H9 (cell line): ENCODE measurements at regions not wholly inside any gene's neighbourhood (a gene's known extent, or its start where the extent isn't known, plus 50 kb on each side); places are given as distances from the start of the nearest gene placed in this dataset.

Experiments
- DNase-seq: peaks from one replicate; pipeline ENCODE4 v3.0.0-alpha.2; 2017
- H2AFZ ChIP-seq: one replicate; pipeline ENCODE4 v1.6.1; 2013; ENCODE audit warnings: mild to moderate bottlenecking, low read length, control low read depth, moderate library complexity
- H2AK5ac ChIP-seq: 2 replicates; pipeline ENCODE4 v1.6.1; 2013; ENCODE audit warnings: low read length, control low read depth, mixed read lengths; ENCODE audit not compliant: insufficient read length
- H2BK120ac ChIP-seq: one replicate; pipeline ENCODE4 v1.6.1; 2013; ENCODE audit warnings: low read depth, mild to moderate bottlenecking, low read length, control low read depth, inconsistent platforms; ENCODE audit not compliant: poor library complexity, severe bottlenecking
- H2BK12ac ChIP-seq: 2 replicates; pipeline ENCODE4 v1.6.1; 2013; ENCODE audit warnings: low read length, control low read depth, mixed read lengths, low read depth; ENCODE audit not compliant: insufficient read length
- H2BK15ac ChIP-seq: 2 replicates; pipeline ENCODE4 v1.6.1; 2013; ENCODE audit warnings: low read depth, low read length, control low read depth
- H2BK20ac ChIP-seq: one replicate; pipeline ENCODE4 v1.6.1; 2013; ENCODE audit warnings: low read depth, mild to moderate bottlenecking, low read length, control low read depth, inconsistent platforms; ENCODE audit not compliant: poor library complexity, severe bottlenecking
- H2BK5ac ChIP-seq: 2 replicates; pipeline ENCODE4 v1.6.1; 2013; ENCODE audit warnings: low read length, control low read depth, mixed read lengths; ENCODE audit not compliant: insufficient read length
- H3K14ac ChIP-seq: 2 replicates; pipeline ENCODE4 v1.6.1; 2013; ENCODE audit warnings: low read length, control low read depth; ENCODE audit not compliant: insufficient read depth
- H3K18ac ChIP-seq: 2 replicates; pipeline ENCODE4 v1.6.1; 2013; ENCODE audit warnings: low read depth, mild to moderate bottlenecking, mixed read lengths, low read length, control low read depth; ENCODE audit not compliant: insufficient read length
- H3K23ac ChIP-seq: 2 replicates; pipeline ENCODE4 v1.6.1; 2013; ENCODE audit warnings: low read length, control low read depth, mixed read lengths, low read depth; ENCODE audit not compliant: insufficient read length
- H3K23me2 ChIP-seq: 2 replicates; pipeline ENCODE4 v1.6.1; 2013; ENCODE audit warnings: low read depth, mild to moderate bottlenecking, mixed read lengths, low read length, control low read depth; ENCODE audit not compliant: insufficient read length, poor library complexity, severe bottlenecking
- H3K27ac ChIP-seq: 2 replicates; pipeline ENCODE4 v1.5.1; 2013; ENCODE audit warnings: low read length, control low read depth, mixed read lengths, low read depth; ENCODE audit not compliant: insufficient read length
- H3K27me3 ChIP-seq: 2 replicates; pipeline ENCODE4 v1.6.1; 2013; ENCODE audit warnings: low read length, control low read depth, inconsistent platforms; ENCODE audit not compliant: insufficient read depth
- H3K4ac ChIP-seq: 2 replicates; pipeline ENCODE4 v1.6.1; 2013; ENCODE audit warnings: low read depth, mild to moderate bottlenecking, control low read depth, inconsistent platforms, low read length, moderate library complexity
- H3K4me1 ChIP-seq: 2 replicates; pipeline ENCODE4 v1.6.1; 2013; ENCODE audit warnings: low read length, control low read depth, inconsistent platforms; ENCODE audit not compliant: insufficient read depth
- H3K4me2 ChIP-seq: 2 replicates; pipeline ENCODE4 v1.6.1; 2013; ENCODE audit warnings: low read length, control low read depth, mixed read lengths; ENCODE audit not compliant: insufficient read length, insufficient read depth
- H3K56ac ChIP-seq: 2 replicates; pipeline ENCODE4 v1.6.1; 2013; ENCODE audit warnings: low read depth, mild to moderate bottlenecking, mixed read lengths, low read length, control low read depth; ENCODE audit not compliant: insufficient read length
- H3K79me1 ChIP-seq: 2 replicates; pipeline ENCODE4 v1.6.1; 2013; ENCODE audit warnings: low read depth, mild to moderate bottlenecking, moderate library complexity, low read length, control low read depth, inconsistent platforms; ENCODE audit not compliant: insufficient read depth, poor library complexity, severe bottlenecking
- H3K79me2 ChIP-seq: 2 replicates; pipeline ENCODE4 v1.6.1; 2013; ENCODE audit warnings: low read length, control low read depth, inconsistent platforms; ENCODE audit not compliant: insufficient read depth
- H3K9ac ChIP-seq: 2 replicates; pipeline ENCODE4 v1.6.1; 2013; ENCODE audit warnings: low read length, control low read depth, mixed read lengths; ENCODE audit not compliant: insufficient read length; ENCODE audit errors: extremely low read depth
- H3K9me3 ChIP-seq: one replicate; pipeline ENCODE4 v1.6.1; 2013; ENCODE audit warnings: low read depth, low read length, inconsistent platforms; ENCODE audit not compliant: control insufficient read depth
- H3T11ph ChIP-seq: one replicate; pipeline ENCODE4 v1.6.1; 2013; ENCODE audit warnings: mild to moderate bottlenecking, low read length, control low read depth, inconsistent platforms
- H4K20me1 ChIP-seq: one replicate; pipeline ENCODE4 v1.6.1; 2013; ENCODE audit not compliant: control insufficient read depth, insufficient read length, insufficient read depth
- H4K5ac ChIP-seq: 2 replicates; pipeline ENCODE4 v1.6.1; 2013; ENCODE audit warnings: low read depth, mild to moderate bottlenecking, mixed read lengths, low read length, control low read depth; ENCODE audit not compliant: insufficient read length
- H4K8ac ChIP-seq: replicated peaks from 2 replicates; pipeline ENCODE4 v1.6.1; 2013; ENCODE audit warnings: low read length, control low read depth, mixed read lengths, low read depth; ENCODE audit not compliant: insufficient read length
- H4K91ac ChIP-seq: 2 replicates; pipeline ENCODE4 v1.6.1; 2013; ENCODE audit warnings: low read depth, mild to moderate bottlenecking, moderate library complexity, mixed read lengths, low read length, control low read depth; ENCODE audit not compliant: insufficient read length
- H3K27ac Mint-ChIP-seq, 3 experiments: 2 replicates in 2 of 3; 3 replicates in 1 of 3; pipeline ENCODE4 v1.8.0; 2020 to 2021; ENCODE audit warnings: mixed read lengths in 3 of 3, mild to moderate bottlenecking in 1 of 3, moderate library complexity in 1 of 3
- H3K27me3 Mint-ChIP-seq: 2 replicates; pipeline ENCODE4 v1.8.0; 2021; ENCODE audit warnings: low read depth, mild to moderate bottlenecking, moderate library complexity, mixed read lengths
- H3K36me3 Mint-ChIP-seq, 3 experiments: 2 replicates in 2 of 3; 3 replicates in 1 of 3; pipeline ENCODE4 v1.8.0; 2020 to 2021; ENCODE audit warnings: low read depth in 3 of 3, mixed read lengths in 3 of 3; ENCODE audit not compliant: insufficient read depth in 1 of 3
- H3K4me1 Mint-ChIP-seq, 2 experiments: 2 replicates each; pipeline ENCODE4 v1.8.0; 2020; ENCODE audit warnings: mixed read lengths in 2 of 2
- H3K4me3 Mint-ChIP-seq, 2 experiments: 2 replicates in 1 of 2; 3 replicates in 1 of 2; pipeline ENCODE4 v1.8.0; 2020 to 2021; ENCODE audit warnings: mild to moderate bottlenecking in 2 of 2, mixed read lengths in 2 of 2, moderate library complexity in 1 of 2
- H3K9me3 Mint-ChIP-seq, 2 experiments: 2 replicates in 1 of 2; 3 replicates in 1 of 2; pipeline ENCODE4 v1.8.0; 2020; ENCODE audit warnings: mild to moderate bottlenecking in 2 of 2, mixed read lengths in 2 of 2, moderate library complexity in 1 of 2
- CTCF ChIP-seq: fragments of 200-600 bp; sonication (generic); conservative IDR thresholded peaks from 3 replicates; pipeline ENCODE4 v1.8.0; 2021; ENCODE audit warnings: antibody characterized with exemption, mild to moderate bottlenecking
- WGBS: extraction: QIAGEN DNeasy Blood & Tissue Kit; methylation state at CpG from one replicate; pipeline ENCODE4 v1.1.7; 2013; ENCODE audit warnings: missing lambda C conversion rate, low lambda C conversion rate, mixed read lengths; ENCODE audit not compliant: insufficient read length; ENCODE audit errors: extremely low coverage; 5-methylcytosine and 5-hydroxymethylcytosine counted together

DNA sequence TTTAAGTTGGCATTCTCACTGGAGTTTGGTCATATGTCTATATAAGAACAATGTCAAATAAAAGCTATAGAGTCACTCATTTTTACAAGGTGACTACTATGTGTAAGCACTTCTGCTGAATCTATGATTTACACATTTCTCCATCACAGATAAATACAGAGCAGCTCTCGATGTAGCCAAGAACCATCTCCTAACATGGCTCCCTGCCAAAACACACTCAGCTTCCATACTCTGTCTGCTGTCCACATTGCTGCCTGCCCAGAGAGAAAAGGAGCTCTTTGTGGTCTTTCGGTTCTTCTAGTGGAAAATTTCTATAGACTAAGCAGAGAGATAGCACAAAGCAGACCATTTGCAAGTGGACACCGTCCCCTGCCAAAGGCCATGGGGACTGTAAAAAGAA is 190.9 kb upstream of the KLF12 start:
- H3K9ac ChIP-seq: no peak overlapping the region
- no peaks in the 10 kb centered on the region for H3K79me2 ChIP-seq
- no peak for TF ChIP-seq CTCF
- no peak overlapping the region for H4K5ac ChIP-seq
- H4K8ac ChIP-seq: no peak overlapping the region
- no peak overlapping the region for H2BK120ac ChIP-seq
- no peaks in the 10 kb centered on the region for H3K79me1 ChIP-seq
- no peaks in the 10 kb centered on the region for H4K20me1 ChIP-seq
- Mint-ChIP-seq H3K4me3 (no peak overlapping the region), H3K9me3 (peaks cover 0 to 2% of the 10 kb centered on the region in 2 experiments; a peak in 1 of 5 replicates), H3K27me3 (no peaks in the 10 kb centered on the region; the same call in 1 of the 2 replicates), H3K27ac (no peak overlapping the region), H3K36me3 (no peaks in the 10 kb centered on the region), H3K4me1 (peaks cover 0 to 3% of the 10 kb centered on the region in 2 experiments; a peak in 1 of 4 replicates)
- no peak overlapping the region for H2BK5ac ChIP-seq
- no peak overlapping the region for H3K4ac ChIP-seq
- H2AK5ac ChIP-seq: no peak overlapping the region
- no peak overlapping the region for H4K91ac ChIP-seq
- H3K14ac ChIP-seq: no peak overlapping the region
- no peak overlapping the region for H2AFZ ChIP-seq
- H2BK20ac ChIP-seq: no peak overlapping the region
- H3K9me3 ChIP-seq: no peaks in the 10 kb centered on the region
- H3K23ac ChIP-seq: no peak overlapping the region
- DNase-seq: no peak
- no peak overlapping the region for H2BK15ac ChIP-seq
- H3K27me3 ChIP-seq: no peaks in the 10 kb centered on the region
- no peak overlapping the region for H3T11ph ChIP-seq
- WGBS: no CpG with 5 or more reads among the region's 3 CpGs
- no peak overlapping the region for H3K4me2 ChIP-seq
- no peaks in the 10 kb centered on the region for H3K4me1 ChIP-seq
- H3K27ac ChIP-seq: no peak overlapping the region
- H2BK12ac ChIP-seq: no peak overlapping the region
- no peak overlapping the region for H3K18ac ChIP-seq
- no peak overlapping the region for H3K56ac ChIP-seq
- H3K23me2 ChIP-seq: no peaks in the 10 kb centered on the region
